Panc1 (cell line): ENCODE measurements at regions not wholly inside any gene's neighbourhood (a gene's known extent, or its start where the extent isn't known, plus 50 kb on each side); places are given as distances from the start of the nearest gene placed in this dataset.
A peak's percentile ranks its signal among the peaks of the same experiment; 100 is the strongest.
"Not testable (repeated sequence)": the region's sequence is repeated elsewhere in the genome, so short reads cannot be mapped to it uniquely, and the experiment has no call there.

ENCODE experiments used
- ATAC-seq: fragments of 200-7000 bp; cut with Tn5 transposase; 2 replicates; pipeline ENCODE4 v1.9.1; 2020; ENCODE audit warnings: mild to moderate bottlenecking, moderate library complexity
- BruUV-seq: library from RNA; stranded (reverse); fragments of 400-500 nt; replicated peaks from 2 replicates; lab custom pipeline; 2021; lab: Mats Ljungman, UMichigan
- CTCF ChIA-PET: fragments of 300-600 bp; sonication (Branson Sonifier 250); formaldehyde crosslinking; loops from one replicate; lab custom pipeline; 2022; ENCODE audit warnings: antibody characterized with exemption; lab: Charles Lee
- POLR2A ChIA-PET: fragments of 300-600 bp; sonication (Branson Sonifier 250); formaldehyde crosslinking; loops from one replicate; lab custom pipeline; 2022; ENCODE audit warnings: antibody characterized with exemption; lab: Charles Lee
- DNase-seq: peaks from one replicate; pipeline ENCODE4 v3.0.0-alpha.2; 2010; ENCODE audit warnings: low read depth, low spot score
- H3K27ac ChIP-seq: 2 replicates; pipeline ENCODE4 v1.5.1; 2011; ENCODE audit warnings: mild to moderate bottlenecking, low read length, inconsistent platforms
- H3K27me3 ChIP-seq: fragments of 200-500 bp; sonication (Bioruptor generic); 2 replicates; pipeline ENCODE4 v1.6.0; 2014; ENCODE audit warnings: low read length, inconsistent platforms; ENCODE audit not compliant: control insufficient read depth, insufficient read depth
- H3K36me3 ChIP-seq: fragments of 200-500 bp; sonication (Bioruptor generic); 2 replicates; pipeline ENCODE4 v1.5.1; 2014; ENCODE audit warnings: inconsistent platforms, mild to moderate bottlenecking, low read length, moderate library complexity; ENCODE audit not compliant: control insufficient read depth, insufficient read depth
- H3K4me1 ChIP-seq: 2 replicates; pipeline ENCODE4 v1.5.1; 2011; ENCODE audit warnings: inconsistent platforms, mild to moderate bottlenecking, low read length, moderate library complexity; ENCODE audit not compliant: control insufficient read depth, insufficient read depth
- H3K4me3 ChIP-seq, 2 experiments: 2 replicates each; pipeline ENCODE4 v1.5.1; 2011 to 2012; ENCODE audit warnings: low read depth in 2 of 2, low read length in 2 of 2, mild to moderate bottlenecking in 2 of 2, inconsistent platforms in 1 of 2, moderate library complexity in 1 of 2
- H3K9me3 ChIP-seq: fragments of 200-500 bp; sonication (Bioruptor generic); 2 replicates; pipeline ENCODE4 v1.5.1; 2014; ENCODE audit warnings: low read depth, mild to moderate bottlenecking, inconsistent platforms, low read length, moderate library complexity; ENCODE audit not compliant: control insufficient read depth, insufficient read depth
- CTCF ChIP-seq: fragments of 450-650 bp; IDR thresholded peaks from 2 replicates; pipeline ENCODE4 v1.5.1; 2017; ENCODE audit warnings: mild to moderate bottlenecking
- POLR2AphosphoS5 ChIP-seq: IDR thresholded peaks from 2 replicates; pipeline ENCODE4 v1.6.1; 2012; ENCODE audit warnings: mild to moderate bottlenecking, low read depth, low read length, moderate library complexity
- REST ChIP-seq, 2 experiments: IDR thresholded peaks; 2 replicates each; pipeline ENCODE4 v1.6.1; 2011 to 2012; ENCODE audit warnings: low read depth in 2 of 2, control low read depth in 1 of 2, low read length in 1 of 2, mild to moderate bottlenecking in 1 of 2, moderate library complexity in 1 of 2; ENCODE audit not compliant: insufficient read depth in 1 of 2
- SIN3A ChIP-seq: IDR thresholded peaks from 2 replicates; pipeline ENCODE4 v1.6.1; 2012; ENCODE audit warnings: low read depth, mild to moderate bottlenecking, low read length, moderate library complexity, borderline replicate concordance; ENCODE audit not compliant: insufficient read depth
- TCF7L2 ChIP-seq: IDR thresholded peaks from 2 replicates; pipeline ENCODE4 v1.6.1; 2011; ENCODE audit warnings: mild to moderate bottlenecking, low read depth, low read length, inconsistent platforms
- in situ Hi-C: cut with HindIII; loops from 2 replicates; pipeline ENCODE4 v1.10.0; 2016; ENCODE audit warnings: low sequenced_read_pairs, low pct_unique_long_range_greater_than_20kb
- intact Hi-C: fragments of 100-400 bp; cut with micrococcal nuclease; formaldehyde crosslinking; loops from one replicate; pipeline ENCODE4 v1.10.0; 2022; ENCODE audit not compliant: unreplicated experiment

- ATAC-seq (no peak), DNase-seq (no peak)
- H3K36me3 ChIP-seq: no peaks in the 10 kb centered on the region
- no peaks in the 10 kb centered on the region for H3K9me3 ChIP-seq
- ChIA-PET POLR2A (no interaction called here), CTCF (no interaction called here)
- TF ChIP-seq POLR2AphosphoS5 (no peak), REST (IDR thresholded peaks at IDR 0.05; ENCODE audit: insufficient read depth in 1 of 2, low read depth in 2 of 2, low read length in 1 of 2) (no peak), TCF7L2 (no peak), SIN3A (no peak), CTCF (no peak)
- no peaks in the 10 kb centered on the region for H3K4me1 ChIP-seq
- no peaks in the 10 kb centered on the region for H3K27me3 ChIP-seq
- no peak overlapping the region for H3K27ac ChIP-seq
- no peak overlapping the region for H3K4me3 ChIP-seq
- no TSS peak for BruUV-seq
- intact Hi-C loops: no loop called here
- in situ Hi-C loops: no loop called here
Observed at GRCh38 chr19:31478241-31478640, 129.0 kb upstream of the TSHZ3 start.

GRCh38 chr19:31483226-31483857 is 134.1 kb upstream of the TSHZ3 start:
- H3K27ac ChIP-seq: no peak overlapping the region
- no peaks in the 10 kb centered on the region for H3K36me3 ChIP-seq
- CTCF ChIA-PET: no interaction called here
- no peaks in the 10 kb centered on the region for H3K27me3 ChIP-seq
- no peak for ATAC-seq
- BruUV-seq: no TSS peak
- no peak overlapping the region for H3K4me3 ChIP-seq
- no peak for DNase-seq
- in situ Hi-C loops (no loop called here), intact Hi-C loops (no loop called here)
- TF ChIP-seq POLR2AphosphoS5: no peak
- H3K4me1 ChIP-seq: no peaks in the 10 kb centered on the region
- H3K9me3 ChIP-seq: no peaks in the 10 kb centered on the region
- POLR2A ChIA-PET: no interaction called here

GRCh38 chr19:31484858-31485410 is 135.7 kb upstream of the TSHZ3 start:
- CTCF ChIA-PET, H3K36me3 ChIP-seq, POLR2A ChIA-PET, DNase-seq, in situ Hi-C loops, H3K27ac ChIP-seq, intact Hi-C loops, H3K4me3 ChIP-seq, BruUV-seq, H3K9me3 ChIP-seq, H3K27me3 ChIP-seq, H3K4me1 ChIP-seq, ATAC-seq: not testable (repeated sequence)
- TF ChIP-seq CTCF: peak; percentile 16; the same call in 1 of the 2 replicates
